Activated CD8-positive, alpha-beta memory T cell treated with anti-CD3 and anti-CD28 coated beads, Interleukin-2, amount 50 U/mL, for 1 hour (primary cell): ENCODE measurements at regions not wholly inside any gene's neighbourhood (a gene's known extent, or its start where the extent isn't known, plus 50 kb on each side); places are given as distances from the start of the nearest gene placed in this dataset.
"Not testable (repeated sequence)": the region's sequence is repeated elsewhere in the genome, so short reads cannot be mapped to it uniquely, and the experiment has no call there.

ENCODE experiments used
- DNase-seq: peaks from one replicate; pipeline ENCODE4 v3.0.0-alpha.2; 2020; ENCODE audit errors: extremely low read depth

GRCh38 chr4:120202222-120202621, 135.6 kb upstream of the MAD2L1 start:
- no peak for DNase-seq

- DNase-seq = not testable (repeated sequence)
These were observed 134.0 kb upstream of the MAD2L1 start for GRCh38 chr4:120200573-120201110.

GRCh38 chr4:120198411-120198810, 131.8 kb upstream of the MAD2L1 start:
- DNase-seq = no peak

- no peak for DNase-seq
These were observed 111.0 kb upstream of the MAD2L1 start for GRCh38 chr4:120177603-120178002.

- no peak for DNase-seq
These were observed 108.6 kb upstream of the MAD2L1 start for GRCh38 chr4:120175272-120175671.

GRCh38 chr4:120163895-120164294, 97.2 kb upstream of the MAD2L1 start:
- DNase-seq = no peak

- DNase-seq = no peak
These were observed 92.3 kb upstream of the MAD2L1 start for GRCh38 chr4:120158841-120159463.

GRCh38 chr4:120158046-120158445, 91.4 kb upstream of the MAD2L1 start:
- no peak for DNase-seq

- DNase-seq = peak; percentile 5
These were observed 89.6 kb upstream of the MAD2L1 start for GRCh38 chr4:120156120-120156718.

GRCh38 chr4:120155287-120155686, 88.6 kb upstream of the MAD2L1 start:
- no peak for DNase-seq

- no peak for DNase-seq
These were observed 78.0 kb upstream of the MAD2L1 start for GRCh38 chr4:120144634-120145033.

- no peak for DNase-seq
These were observed 77.4 kb upstream of the MAD2L1 start for GRCh38 chr4:120144041-120144440.

- no peak for DNase-seq
These were observed 72.7 kb upstream of the MAD2L1 start for GRCh38 chr4:120139392-120139791.

GRCh38 chr4:120132935-120133334, 66.3 kb upstream of the MAD2L1 start:
- no peak for DNase-seq

GRCh38 chr4:120130786-120131185, 64.1 kb upstream of the MAD2L1 start:
- no peak for DNase-seq
